T-cell (primary cell): ENCODE measurements at regions not wholly inside any gene's neighbourhood (a gene's known extent, or its start where the extent isn't known, plus 50 kb on each side); places are given as distances from the start of the nearest gene placed in this dataset.

Experiments used
- ATAC-seq, 4 experiments: fragments of 200-7000 bp in 3 of 4; fragments of 150-1000 bp in 1 of 4; cut with Tn5 transposase; replicated peaks in 1 of 4; 1 replicate in 3 of 4; 2 replicates in 1 of 4; pipeline ENCODE4 v1.10.0; 2021; ENCODE audit warnings: moderate library complexity in 3 of 4, mild to moderate bottlenecking in 2 of 4, moderate number of reproducible peaks in 1 of 4
- CTCF ChIA-PET, 2 donors: fragments of 300-600 bp; sonication (Branson Sonifier 250); formaldehyde crosslinking; loops; one replicate each; lab custom pipeline; 2022; ENCODE audit warnings: antibody characterized with exemption in 2 of 2; lab: Charles Lee
- POLR2A ChIA-PET, 2 donors: fragments of 300-600 bp; sonication (Branson Sonifier 250); formaldehyde crosslinking; loops; one replicate each; lab custom pipeline; 2022; ENCODE audit warnings: antibody characterized with exemption in 2 of 2; lab: Charles Lee
- DNase-seq, 35 experiments: peaks; one replicate each; pipeline versions ENCODE4 v3.0.0 to v3.0.0-alpha.2; 2013 to 2023
- H3K27ac ChIP-seq: one replicate; pipeline ENCODE4 v1.5.1; 2013; ENCODE audit warnings: low read length
- H3K27me3 ChIP-seq, 2 experiments: replicated peaks in 1 of 2; 1 replicate in 1 of 2; 2 replicates in 1 of 2; pipeline versions ENCODE4 v1.6.1 to v1.7.0; 2013; ENCODE audit warnings: low read length in 1 of 2, mixed read lengths in 1 of 2; ENCODE audit not compliant: control insufficient read depth in 2 of 2, insufficient read depth in 2 of 2; ENCODE audit errors: extremely low read depth in 1 of 2
- H3K36me3 ChIP-seq, 2 donors: 1 replicate in 1 of 2; 2 replicates in 1 of 2; pipeline versions ENCODE4 v1.6.1 to v1.7.0; 2013; ENCODE audit warnings: low read length in 1 of 2; ENCODE audit not compliant: control insufficient read depth in 2 of 2, insufficient read depth in 1 of 2; ENCODE audit errors: extremely low read depth in 1 of 2
- H3K4me1 ChIP-seq, 2 experiments: 1 replicate in 1 of 2; 2 replicates in 1 of 2; pipeline versions ENCODE4 v1.6.1 to v1.7.0; 2013; ENCODE audit warnings: low read length in 2 of 2, mixed read lengths in 1 of 2; ENCODE audit not compliant: insufficient read depth in 2 of 2, control insufficient read depth in 1 of 2; ENCODE audit errors: extremely low read depth in 1 of 2
- H3K4me3 ChIP-seq, 2 donors: 1 replicate in 1 of 2; 2 replicates in 1 of 2; pipeline versions ENCODE4 v1.5.1 to v1.7.0; 2013; ENCODE audit warnings: mild to moderate bottlenecking in 2 of 2, low read length in 1 of 2, moderate library complexity in 1 of 2; ENCODE audit not compliant: control insufficient read depth in 1 of 2; ENCODE audit errors: extremely low read depth in 1 of 2
- H3K9me3 ChIP-seq: 2 replicates; pipeline ENCODE4 v1.7.0; 2013
- H3K27ac Mint-ChIP-seq, 2 donors: one replicate each; pipeline ENCODE4 v1.8.0; 2020 to 2021; ENCODE audit warnings: mild to moderate bottlenecking in 2 of 2, mixed read lengths in 2 of 2
- H3K27me3 Mint-ChIP-seq, 2 donors: one replicate each; pipeline ENCODE4 v1.8.0; 2021 to 2022; ENCODE audit warnings: mixed read lengths in 2 of 2
- H3K36me3 Mint-ChIP-seq: one replicate; pipeline ENCODE4 v1.8.0; 2021; ENCODE audit warnings: mixed read lengths
- H3K4me1 Mint-ChIP-seq, 3 donors: one replicate each; pipeline ENCODE4 v1.8.0; 2020 to 2022; ENCODE audit warnings: mixed read lengths in 3 of 3, mild to moderate bottlenecking in 1 of 3
- H3K4me3 Mint-ChIP-seq, 3 donors: one replicate each; pipeline ENCODE4 v1.8.0; 2020 to 2022; ENCODE audit warnings: mild to moderate bottlenecking in 3 of 3, mixed read lengths in 3 of 3, moderate library complexity in 3 of 3
- H3K9me3 Mint-ChIP-seq, 3 donors: one replicate each; pipeline ENCODE4 v1.8.0; 2020 to 2022; ENCODE audit warnings: mixed read lengths in 3 of 3
- WGBS: methylation state at CpG from one replicate; pipeline ENCODE4 v1.1.5; 2013; ENCODE audit warnings: missing lambda C conversion rate; ENCODE audit not compliant: insufficient coverage; 5-methylcytosine and 5-hydroxymethylcytosine counted together

DNA sequence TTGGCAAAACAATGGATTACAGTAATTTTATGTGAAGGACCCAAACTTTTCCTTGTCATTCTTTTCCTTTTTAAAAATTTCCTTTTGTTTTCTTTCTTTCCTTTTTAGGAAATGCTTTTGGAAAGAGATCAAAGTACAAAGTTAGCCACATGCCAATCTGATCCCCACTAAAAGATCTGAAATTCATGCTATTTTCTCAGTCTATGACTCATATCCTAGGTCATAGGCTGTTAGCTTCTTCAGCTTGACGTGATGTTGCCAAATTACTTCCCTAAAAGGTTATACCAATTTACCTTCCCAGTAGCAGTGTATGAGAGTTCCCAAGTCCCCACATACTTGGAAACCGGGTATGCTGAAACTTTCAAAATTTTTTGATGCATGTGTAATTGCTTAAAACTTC, 355.3 kb downstream of the INSIG2 start:
- Mint-ChIP-seq H3K27ac (no peak overlapping the region), H3K4me1 (no peaks in the 10 kb centered on the region), H3K4me3 (no peak overlapping the region), H3K9me3 (no peaks in the 10 kb centered on the region), H3K27me3 (peaks cover 0 to 9% of the 10 kb centered on the region in 2 donors), H3K36me3 (no peaks in the 10 kb centered on the region)
- WGBS: no CpG with 5 or more reads among the region's 2 CpGs
- no peak overlapping the region for H3K27ac ChIP-seq
- H3K9me3 ChIP-seq: no peaks in the 10 kb centered on the region
- no peak overlapping the region for H3K4me3 ChIP-seq
- H3K36me3 ChIP-seq: no peaks in the 10 kb centered on the region
- no peaks in the 10 kb centered on the region for H3K4me1 ChIP-seq
- H3K27me3 ChIP-seq: no peaks in the 10 kb centered on the region
- POLR2A ChIA-PET: no interaction called here
- no peak for ATAC-seq
- no peak for DNase-seq
- CTCF ChIA-PET: no interaction called here

DNA sequence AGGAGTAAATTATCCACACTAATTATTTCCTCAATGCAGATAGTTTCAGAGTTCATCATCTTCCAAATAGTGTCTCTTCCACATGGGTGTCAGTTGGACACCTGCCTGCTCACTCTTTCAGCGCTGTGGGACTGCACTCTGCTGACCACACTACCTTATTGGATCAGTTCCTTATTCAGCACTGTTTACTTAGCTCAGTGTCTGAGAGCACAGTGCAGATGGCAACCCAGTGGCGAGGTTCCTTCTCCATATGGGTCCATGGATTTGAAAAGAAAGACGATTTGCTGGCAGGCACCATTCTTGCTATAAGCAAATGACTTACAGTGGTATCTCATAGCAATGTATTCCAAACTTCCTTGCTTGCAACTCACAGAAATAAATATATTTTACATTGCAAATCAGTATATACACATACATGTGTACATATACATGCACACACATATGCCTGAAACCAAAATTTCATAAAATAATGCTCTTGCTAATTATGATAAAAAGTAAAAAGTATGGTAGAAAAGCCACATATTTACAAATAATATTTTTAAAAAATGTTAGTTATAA, 354.8 kb downstream of the INSIG2 start:
- Mint-ChIP-seq H3K4me3 (no peak overlapping the region), H3K9me3 (no peaks in the 10 kb centered on the region), H3K27ac (no peak overlapping the region), H3K4me1 (no peaks in the 10 kb centered on the region), H3K36me3 (no peaks in the 10 kb centered on the region), H3K27me3 (peaks cover 0 to 9% of the 10 kb centered on the region in 2 donors)
- DNase-seq (no peak), ATAC-seq (no peak)
- no peak overlapping the region for H3K27ac ChIP-seq
- POLR2A ChIA-PET: no interaction called here
- H3K27me3 ChIP-seq: no peaks in the 10 kb centered on the region
- WGBS: 76% methylated on average over 2 of the region's 3 CpGs
- no peaks in the 10 kb centered on the region for H3K4me1 ChIP-seq
- no peak overlapping the region for H3K4me3 ChIP-seq
- H3K9me3 ChIP-seq: no peaks in the 10 kb centered on the region
- CTCF ChIA-PET: no interaction called here
- H3K36me3 ChIP-seq: no peaks in the 10 kb centered on the region

DNA sequence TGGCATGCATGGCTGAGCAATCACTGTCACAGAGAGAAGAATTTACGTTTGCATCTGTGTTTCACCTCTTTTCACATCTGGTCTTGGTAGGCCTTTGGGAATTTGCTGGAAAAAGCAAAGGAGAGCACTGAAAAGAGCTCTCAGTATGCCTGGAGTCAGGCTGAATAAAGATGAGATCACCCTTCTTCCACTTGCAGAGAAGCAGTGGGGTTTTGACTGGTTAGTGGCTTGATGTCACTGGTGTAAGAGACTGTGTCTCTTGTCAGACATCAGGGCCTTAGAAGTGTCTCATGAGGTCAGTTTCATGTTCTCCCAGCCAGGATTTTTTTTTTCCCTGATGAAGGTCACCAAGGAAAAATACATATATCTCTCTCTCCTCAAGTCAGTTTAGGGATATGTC, 353.8 kb downstream of the INSIG2 start:
- Histone ChIP-seq H3K27ac (no peak overlapping the region), H3K9me3 (no peaks in the 10 kb centered on the region), H3K27me3 (no peaks in the 10 kb centered on the region), H3K4me3 (no peak overlapping the region), H3K4me1 (no peaks in the 10 kb centered on the region), H3K36me3 (no peaks in the 10 kb centered on the region)
- WGBS: no CpG with 5 or more reads among the region's 1 CpG
- DNase-seq: no peak
- Mint-ChIP-seq H3K4me3 (no peak overlapping the region), H3K36me3 (no peaks in the 10 kb centered on the region), H3K4me1 (no peaks in the 10 kb centered on the region), H3K27me3 (peaks cover 0 to 13% of the 10 kb centered on the region in 2 donors), H3K9me3 (no peaks in the 10 kb centered on the region), H3K27ac (no peak overlapping the region)
- CTCF ChIA-PET: no interaction called here
- POLR2A ChIA-PET: no interaction called here
- no peak for ATAC-seq

DNA sequence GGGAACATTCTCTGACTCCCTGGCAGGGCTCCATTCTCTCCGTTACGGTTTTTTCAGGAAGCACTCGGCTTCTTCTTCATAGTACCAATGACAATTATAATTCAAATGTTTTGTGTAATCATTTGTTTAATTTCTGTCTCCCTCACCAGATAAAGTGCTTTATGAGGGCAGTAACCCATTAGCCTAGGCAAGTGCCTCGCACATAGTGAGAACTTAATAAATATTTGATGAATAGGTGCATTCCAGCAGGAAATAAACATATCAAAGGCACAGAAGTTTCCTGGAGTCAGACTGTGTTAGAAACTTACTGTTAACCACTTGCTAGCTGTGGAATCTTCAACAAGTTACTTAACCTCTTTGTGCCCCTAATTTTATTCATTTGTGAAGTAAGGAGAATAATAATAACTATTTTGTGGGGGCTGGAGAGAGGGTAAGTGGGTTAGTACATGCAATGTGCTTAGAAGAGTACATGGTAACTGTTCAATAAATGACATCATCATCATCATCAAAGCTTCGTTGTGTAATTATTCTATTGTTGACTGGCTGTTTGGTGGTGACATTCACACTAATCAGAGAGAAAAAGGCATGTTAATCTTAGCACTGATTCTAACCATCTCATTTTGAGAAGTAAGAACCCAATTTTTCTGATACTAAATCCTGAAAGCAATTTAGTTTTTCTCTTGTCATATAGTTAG, 352.3 kb downstream of the INSIG2 start:
- H3K27me3 ChIP-seq: no peaks in the 10 kb centered on the region
- peaks cover under 1 to 15% of the 10 kb centered on the region in 2 donors for H3K27me3 Mint-ChIP-seq
- no CpG with 5 or more reads among the region's 5 CpGs for WGBS
- CTCF ChIA-PET: no interaction called here
- ATAC-seq: no peak
- H3K27ac Mint-ChIP-seq: no peak overlapping the region
- H3K9me3 Mint-ChIP-seq: no peaks in the 10 kb centered on the region
- no peak overlapping the region for H3K27ac ChIP-seq
- no peaks in the 10 kb centered on the region for H3K36me3 ChIP-seq
- no peaks in the 10 kb centered on the region for H3K36me3 Mint-ChIP-seq
- H3K4me3 ChIP-seq: no peak overlapping the region
- no peaks in the 10 kb centered on the region for H3K4me1 Mint-ChIP-seq
- POLR2A ChIA-PET: no interaction called here
- H3K4me1 ChIP-seq: no peaks in the 10 kb centered on the region
- DNase-seq: no peak
- no peaks in the 10 kb centered on the region for H3K9me3 ChIP-seq
- H3K4me3 Mint-ChIP-seq: no peak overlapping the region

DNA sequence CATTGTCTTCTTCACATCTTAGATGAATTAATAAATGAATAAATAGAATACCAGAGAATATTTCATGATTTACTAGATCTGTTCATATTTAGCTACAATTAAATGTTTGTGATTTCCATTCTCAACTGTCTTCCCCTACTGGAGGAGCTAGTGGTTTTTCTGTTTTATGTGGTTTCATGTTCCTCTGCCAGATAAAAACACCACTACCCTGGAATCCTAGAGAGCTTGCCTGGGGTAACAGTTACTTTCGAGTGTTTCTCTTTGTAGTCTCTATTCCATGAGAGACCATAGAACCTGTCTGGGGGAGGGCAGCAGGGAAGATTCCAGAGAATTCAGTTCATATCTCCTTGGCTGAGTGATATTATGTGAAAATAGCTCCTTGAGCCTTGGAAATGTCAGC, 349.2 kb downstream of the INSIG2 start:
- H3K27ac ChIP-seq: no peak overlapping the region
- H3K36me3 Mint-ChIP-seq: no peaks in the 10 kb centered on the region
- H3K27ac Mint-ChIP-seq: no peak overlapping the region
- H3K36me3 ChIP-seq: no peaks in the 10 kb centered on the region
- H3K9me3 ChIP-seq: no peaks in the 10 kb centered on the region
- H3K4me3 ChIP-seq: no peak overlapping the region
- ATAC-seq (no peak), DNase-seq (no peak)
- no peak overlapping the region for H3K4me3 Mint-ChIP-seq
- no peaks in the 10 kb centered on the region for H3K27me3 ChIP-seq
- POLR2A ChIA-PET: no interaction called here
- no peaks in the 10 kb centered on the region for H3K4me1 ChIP-seq
- H3K27me3 Mint-ChIP-seq: peaks cover 9 to 22% of the 10 kb centered on the region in 2 donors
- no peaks in the 10 kb centered on the region for H3K9me3 Mint-ChIP-seq
- H3K4me1 Mint-ChIP-seq: no peaks in the 10 kb centered on the region
- CTCF ChIA-PET: no interaction called here
- WGBS: no CpG with 5 or more reads among the region's 1 CpG

DNA sequence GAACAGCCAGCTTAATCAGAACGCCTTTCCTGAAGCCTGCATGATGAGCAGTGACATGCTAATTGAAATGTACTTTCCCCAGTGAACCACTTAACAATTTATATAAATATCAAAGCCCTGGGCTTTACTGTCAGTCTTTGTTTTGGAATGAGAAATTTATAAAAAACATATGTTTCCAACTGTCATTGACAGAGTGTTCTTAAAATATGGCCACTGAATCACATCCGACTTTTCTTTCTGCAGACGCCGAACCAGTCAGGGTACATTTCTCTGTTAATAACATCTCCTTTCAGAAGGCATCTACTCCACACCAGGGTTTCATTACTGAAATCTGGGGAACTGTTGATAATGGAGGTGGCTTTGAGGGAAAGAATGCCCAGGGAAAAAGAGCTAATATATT, 343.7 kb downstream of the INSIG2 start:
- peaks cover 0 to 2% of the 10 kb centered on the region in 2 experiments for H3K27me3 ChIP-seq
- no peak overlapping the region for H3K4me3 Mint-ChIP-seq
- DNase-seq (no peak), ATAC-seq (no peak)
- H3K4me1 ChIP-seq: no peaks in the 10 kb centered on the region
- H3K27ac ChIP-seq: no peak overlapping the region
- no peaks in the 10 kb centered on the region for H3K36me3 ChIP-seq
- peaks cover 11 to 15% of the 10 kb centered on the region in 2 donors for H3K27me3 Mint-ChIP-seq
- no peak overlapping the region for H3K4me3 ChIP-seq
- POLR2A ChIA-PET: no interaction called here
- no peak overlapping the region for H3K27ac Mint-ChIP-seq
- WGBS: no CpG with 5 or more reads among the region's 4 CpGs
- no peaks in the 10 kb centered on the region for H3K36me3 Mint-ChIP-seq
- no peaks in the 10 kb centered on the region for H3K4me1 Mint-ChIP-seq
- CTCF ChIA-PET: no interaction called here
- no peaks in the 10 kb centered on the region for H3K9me3 ChIP-seq
- H3K9me3 Mint-ChIP-seq: no peaks in the 10 kb centered on the region
